Vagina (tissue), 2 donors: ENCODE measurements at regions not wholly inside any gene's neighbourhood (a gene's known extent, or its start where the extent isn't known, plus 50 kb on each side); places are given as distances from the start of the nearest gene placed in this dataset.

Source experiments
- CTCF ChIP-seq, 3 experiments: fragments of 450-650 bp in 2 of 3; fragments of 200-600 bp in 1 of 3; sonication (generic) in 1 of 3; IDR thresholded peaks; one replicate each; pipeline ENCODE4 v1.5.1; 2017 to 2019; ENCODE audit warnings: antibody characterized with exemption in 3 of 3, mild to moderate bottlenecking in 2 of 3, moderate library complexity in 2 of 3
- POLR2A ChIP-seq, 2 donors: fragments of 450-650 bp; IDR thresholded peaks; one replicate each; pipeline ENCODE4 v1.6.1; 2017; ENCODE audit warnings: antibody characterized with exemption in 2 of 2, mild to moderate bottlenecking in 2 of 2, moderate library complexity in 2 of 2

GRCh38 chr17:33779234-33779591 is 475.9 kb upstream of the CCL2 start:
- TF ChIP-seq CTCF (IDR thresholded peaks at IDR 0.05): peak; percentile 70 to 88 (median 86)
- no peak for TF ChIP-seq POLR2A (IDR thresholded peaks at IDR 0.05)
